COLO668 (cell line): ENCODE measurements at regions not wholly inside any gene's neighbourhood (a gene's known extent, or its start where the extent isn't known, plus 50 kb on each side); places are given as distances from the start of the nearest gene placed in this dataset.
A peak's percentile ranks its signal among the peaks of the same experiment; 100 is the strongest.
"Not testable (repeated sequence)": the region's sequence is repeated elsewhere in the genome, so short reads cannot be mapped to it uniquely, and the experiment has no call there.

Source experiments
- DNase-seq: peaks from one replicate; lab custom pipeline; 2025; ENCODE audit not compliant: unreplicated experiment; lab: John Stamatoyannopoulos, UW

DNA sequence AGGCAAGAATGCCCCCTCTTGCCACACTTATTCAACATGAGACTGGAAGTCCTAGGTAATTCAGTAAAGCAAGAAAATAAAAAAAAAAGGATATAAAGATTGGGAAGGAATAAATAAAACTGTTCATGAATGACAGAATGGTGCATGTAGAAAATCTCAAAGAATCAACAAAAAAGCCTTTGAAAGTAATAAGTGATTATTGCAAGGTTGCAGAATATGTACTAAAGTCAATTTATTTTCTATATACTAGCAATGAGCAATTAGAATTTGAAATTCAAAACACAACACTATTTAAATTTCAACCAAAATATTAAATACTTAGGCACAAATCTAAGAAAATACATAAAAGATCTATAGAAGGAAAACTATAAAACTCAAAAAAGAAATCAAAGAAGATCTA lies 58.6 kb downstream of the MAGEA10 start:
- DNase-seq: no peak

- no peak for DNase-seq
Observed at GRCh38 chrX:152074163-152074562, 64.2 kb downstream of the MAGEA10 start.

DNA sequence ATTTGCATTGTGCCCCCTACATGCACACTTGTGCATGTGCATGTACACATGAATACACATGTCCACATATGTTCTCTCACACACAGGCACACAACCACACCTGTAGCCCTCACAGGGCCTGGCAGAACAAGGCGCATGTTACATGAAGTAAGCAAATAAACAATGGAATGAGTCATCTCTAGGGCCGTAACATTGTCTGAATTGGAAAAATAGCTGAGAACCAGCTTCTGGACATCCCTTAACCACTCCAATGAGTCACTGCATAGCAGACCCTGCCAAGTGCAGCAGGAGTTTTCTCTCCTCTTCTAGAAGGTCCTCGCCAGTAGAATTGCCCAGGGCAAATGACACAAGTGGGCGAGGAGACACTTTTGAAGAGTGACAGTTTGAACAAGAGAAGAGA lies 66.1 kb downstream of the MAGEA10 start:
- DNase-seq: peak; percentile 14

DNA sequence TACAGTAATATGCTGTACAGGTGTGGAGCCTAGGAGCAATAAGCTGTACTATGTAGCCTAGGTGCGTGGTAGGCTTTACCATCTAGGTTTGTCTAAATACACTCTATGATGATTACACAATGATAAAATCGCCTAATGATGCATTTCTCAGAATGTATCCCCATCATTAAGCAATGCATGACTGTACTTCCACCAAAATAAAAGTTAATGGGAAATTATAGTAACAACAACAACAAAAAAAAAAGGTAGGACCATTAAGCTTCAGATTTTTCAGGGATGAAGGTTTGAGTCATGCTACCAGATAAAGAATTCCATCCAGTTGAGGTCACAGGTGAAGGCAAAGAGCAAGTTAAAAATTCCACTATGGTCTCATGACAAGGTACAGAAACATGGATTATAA lies 68.2 kb downstream of the MAGEA10 start:
- no peak for DNase-seq

GRCh38 chrX:152061557-152061956 lies 76.8 kb downstream of the MAGEA10 start:
- no peak for DNase-seq

- DNase-seq: no peak
Observed at GRCh38 chrX:152061083-152061482, 77.3 kb downstream of the MAGEA10 start.

DNA sequence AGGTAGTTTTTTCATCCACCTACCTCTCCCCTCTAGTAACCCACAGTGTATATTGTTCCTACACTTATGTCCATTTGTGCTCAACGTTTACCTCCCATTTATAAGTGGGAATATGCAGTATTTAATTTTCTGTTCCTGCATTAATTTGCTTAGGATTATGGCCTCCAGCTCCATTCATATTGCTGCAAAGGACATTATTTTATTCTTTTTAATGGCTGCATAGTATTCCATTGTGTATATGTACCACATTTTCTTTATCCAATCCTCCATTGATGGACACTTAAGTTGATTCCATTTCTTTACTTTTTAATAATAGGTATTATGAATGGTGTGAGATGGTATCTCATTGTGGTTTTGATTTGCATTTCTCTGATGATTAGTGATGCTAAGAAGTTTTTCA lies 76.1 kb upstream of the GABRE start:
- DNase-seq: not testable (repeated sequence)

DNA sequence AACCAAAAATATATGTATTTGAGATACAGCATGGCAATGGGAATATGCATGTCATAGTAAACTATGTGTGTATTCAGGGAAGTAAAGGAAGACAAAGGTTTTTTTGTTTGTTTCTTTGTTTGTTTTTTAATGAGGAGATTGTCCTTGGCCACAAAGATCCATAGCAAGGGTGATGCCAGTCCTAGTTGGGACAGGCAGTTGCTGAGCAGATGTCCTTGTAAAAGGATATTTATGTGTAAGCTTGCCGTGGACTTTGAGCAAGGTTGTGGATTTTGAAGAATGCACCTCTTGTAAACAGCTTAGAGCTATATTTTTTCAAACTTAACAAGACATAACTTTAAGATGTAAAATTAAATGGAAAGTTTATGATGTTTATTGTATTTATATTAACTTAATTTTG lies 69.9 kb upstream of the GABRE start:
- DNase-seq: no peak

DNA sequence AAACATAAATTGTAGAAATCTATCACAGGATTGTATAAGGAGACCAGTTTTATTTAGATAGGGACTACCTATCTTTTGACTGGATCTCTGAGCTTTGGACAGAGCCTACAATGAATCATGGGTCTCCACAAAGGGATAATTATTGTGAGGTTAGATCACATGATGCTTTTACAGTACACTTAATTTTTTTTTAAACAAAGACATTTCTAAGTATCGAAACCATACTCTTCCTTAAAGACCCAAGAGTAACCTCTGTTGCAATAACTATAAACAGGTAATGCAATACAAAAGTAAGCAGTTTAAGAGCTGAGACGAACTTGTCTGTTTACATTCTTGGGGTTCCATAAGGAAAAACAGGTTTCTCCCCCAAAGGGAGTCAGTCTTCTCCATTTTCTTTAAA lies 64.3 kb upstream of the GABRE start:
- DNase-seq: no peak

DNA sequence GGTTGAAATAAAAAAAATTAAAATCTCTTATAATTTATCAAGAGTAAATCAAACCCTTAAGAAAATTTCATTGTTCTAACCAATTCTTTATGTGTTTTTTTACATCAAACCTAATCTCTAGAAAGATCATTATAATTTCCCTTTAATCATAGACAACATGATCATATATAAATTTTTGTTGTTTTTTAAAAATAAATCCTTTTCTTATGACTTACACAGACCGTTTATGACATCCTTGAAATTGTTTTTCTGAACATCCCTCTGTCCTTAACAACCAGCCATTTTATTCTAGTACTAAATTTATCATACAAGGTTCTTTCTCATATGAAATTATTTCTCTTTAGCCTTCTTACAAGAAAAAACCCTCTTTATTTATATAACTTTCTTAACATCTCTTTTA lies 62.7 kb upstream of the GABRE start:
- DNase-seq: no peak

DNA sequence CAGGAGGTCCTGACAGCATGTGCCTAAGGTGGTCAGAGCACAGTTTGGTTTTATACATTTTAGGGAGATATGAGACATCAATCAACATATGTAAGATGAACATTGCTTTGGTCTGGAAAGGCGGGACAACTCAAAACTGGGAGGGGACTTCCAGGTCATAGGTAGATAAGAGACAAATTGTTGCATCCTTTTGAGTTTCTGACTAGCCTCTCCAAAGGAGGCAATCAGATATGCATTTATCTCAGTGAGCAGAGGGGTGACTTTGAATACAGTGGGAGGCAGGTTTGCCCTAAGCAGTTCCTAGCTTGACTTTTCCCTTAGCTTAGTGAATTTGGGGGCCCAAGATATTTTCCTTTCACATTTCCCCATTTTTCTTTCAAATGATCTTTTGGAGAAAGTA lies 56.9 kb upstream of the GABRE start:
- not testable (repeated sequence) for DNase-seq

DNA sequence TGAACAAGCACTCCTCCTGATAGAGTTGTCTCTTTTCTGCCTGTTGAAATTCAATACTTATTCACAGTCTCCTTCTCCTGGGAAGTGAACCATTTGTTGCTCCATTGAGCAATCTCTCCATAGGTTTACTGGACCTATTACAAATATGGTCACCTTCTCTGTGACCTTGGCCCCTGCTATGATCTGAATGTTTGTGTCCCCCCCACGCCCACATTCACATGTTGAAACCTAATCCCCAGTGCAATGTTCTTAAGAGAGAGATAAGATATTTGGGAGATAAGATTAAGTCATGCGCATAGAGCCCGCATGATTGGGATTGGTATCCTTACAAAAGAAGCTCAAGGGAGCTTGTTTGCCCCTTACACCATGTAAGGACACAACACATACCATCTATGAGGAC lies 54.1 kb upstream of the GABRE start:
- DNase-seq: no peak

GRCh38 chrX:152025656-152026440 lies 51.4 kb upstream of the GABRE start:
- DNase-seq: no peak

GRCh38 chrX:152024710-152025109 lies 50.2 kb upstream of the GABRE start:
- DNase-seq: no peak
